HG02981 (cell line): ENCODE measurements at regions not wholly inside any gene's neighbourhood (a gene's known extent, or its start where the extent isn't known, plus 50 kb on each side); places are given as distances from the start of the nearest gene placed in this dataset.

ENCODE experiments used
- ATAC-seq: cut with Tn5 transposase; IDR thresholded peaks from one replicate; pipeline ENCODE4 v1.9.1; 2021; ENCODE audit warnings: mild to moderate bottlenecking, moderate library complexity; ENCODE audit not compliant: unreplicated experiment

- ATAC-seq = no peak
Measured at GRCh38 chr9:119839888-119840287, 470.7 kb upstream of the BRINP1 start.

DNA sequence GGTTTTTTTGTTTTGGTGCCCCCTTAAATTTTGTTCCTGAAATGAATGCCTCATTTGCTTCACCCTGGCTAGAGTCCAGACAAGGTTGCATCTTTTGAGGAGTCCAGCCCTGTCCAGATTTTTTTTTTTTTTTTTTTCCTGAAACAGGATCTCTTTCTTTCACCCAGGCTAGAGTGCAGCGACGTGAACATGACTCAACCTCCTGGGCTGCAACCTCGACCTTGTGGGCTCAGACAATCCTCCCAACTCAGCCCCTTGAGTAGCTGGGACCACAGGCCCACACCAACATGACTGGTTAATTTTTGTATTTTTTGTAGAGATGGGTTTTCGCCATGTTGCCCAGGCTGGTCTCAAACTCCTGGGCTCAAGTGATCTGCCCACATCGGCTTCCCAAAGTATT lies 469.0 kb upstream of the BRINP1 start:
- ATAC-seq = no peak

- ATAC-seq = no peak
Measured at GRCh38 chr9:119836036-119836435, 466.8 kb upstream of the BRINP1 start.

- ATAC-seq = no peak
Measured at GRCh38 chr9:119834064-119834620, 464.9 kb upstream of the BRINP1 start.

DNA sequence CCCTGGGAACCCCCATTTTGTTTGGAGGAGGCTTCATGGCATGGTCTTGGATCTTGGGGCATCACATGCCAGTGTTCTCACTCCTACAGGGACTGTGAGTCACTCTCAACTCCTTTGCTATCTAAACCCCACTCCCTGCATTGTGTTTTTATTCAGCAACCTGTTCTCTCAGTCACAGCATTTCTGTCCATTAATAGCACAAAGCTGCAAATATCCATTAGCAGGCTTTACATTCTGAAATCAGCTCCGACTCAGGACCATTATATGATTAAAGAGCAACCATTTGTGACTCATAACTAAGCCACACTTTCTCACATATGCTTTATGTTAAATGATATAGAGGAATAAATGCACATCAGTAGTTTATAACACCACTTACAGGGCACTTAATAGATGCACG lies 462.1 kb upstream of the BRINP1 start:
- ATAC-seq = no peak

DNA sequence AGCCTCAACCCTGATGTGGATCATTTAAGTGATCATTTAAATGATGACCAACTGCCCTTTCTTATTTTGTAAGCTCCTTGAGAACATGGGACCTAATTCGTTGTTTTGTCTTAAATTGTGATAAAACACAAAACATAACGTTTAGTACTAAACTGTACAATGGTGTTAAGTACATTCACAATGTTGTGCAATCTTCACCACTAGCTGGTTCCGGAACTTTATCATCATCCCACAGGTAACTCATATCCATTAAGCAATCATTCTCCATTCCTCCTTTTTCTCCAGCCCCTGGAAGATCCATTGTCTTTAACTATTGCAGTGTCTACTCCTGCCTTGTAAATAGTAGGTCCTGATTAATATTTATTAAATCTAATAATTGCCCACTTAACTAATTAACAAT lies 460.5 kb upstream of the BRINP1 start:
- ATAC-seq = no peak

DNA sequence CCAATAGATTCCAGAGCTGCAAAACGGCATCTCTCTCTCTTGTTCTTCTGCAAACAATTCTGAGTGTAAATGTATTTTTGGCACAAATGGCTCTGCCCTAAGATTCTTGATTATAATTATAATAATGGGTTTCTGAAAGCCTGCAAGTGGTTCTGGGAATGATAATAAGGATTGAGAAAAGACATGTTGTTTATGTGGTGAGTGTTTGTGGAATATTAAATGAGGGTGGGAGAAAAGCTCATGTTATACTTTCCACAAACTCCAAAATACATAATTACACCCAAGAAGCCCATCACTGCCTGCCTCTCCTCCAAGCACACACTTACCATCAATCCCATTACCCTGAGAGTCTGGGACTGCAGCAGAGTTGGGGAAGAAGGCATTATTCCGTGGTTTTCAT lies 460.0 kb upstream of the BRINP1 start:
- no peak for ATAC-seq

DNA sequence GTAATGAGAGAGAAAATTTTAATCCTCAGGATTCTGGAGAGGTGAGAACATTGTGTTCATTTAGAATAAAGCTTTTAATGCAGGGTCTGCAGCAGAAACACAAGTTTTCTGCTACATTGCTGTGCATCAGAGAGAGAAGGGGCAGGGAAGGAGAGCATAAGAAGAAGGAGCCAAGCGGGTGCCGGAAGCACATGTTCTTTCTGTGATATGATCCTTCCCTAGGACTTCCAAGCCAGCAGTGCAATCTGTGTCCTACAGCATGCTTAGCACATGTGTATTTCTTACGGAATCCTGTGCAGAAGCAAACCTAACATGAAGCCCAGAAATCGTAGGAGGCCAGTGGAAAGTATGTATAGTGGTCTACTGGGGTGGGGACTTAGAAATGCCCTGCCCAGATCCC lies 458.3 kb upstream of the BRINP1 start:
- no peak for ATAC-seq

DNA sequence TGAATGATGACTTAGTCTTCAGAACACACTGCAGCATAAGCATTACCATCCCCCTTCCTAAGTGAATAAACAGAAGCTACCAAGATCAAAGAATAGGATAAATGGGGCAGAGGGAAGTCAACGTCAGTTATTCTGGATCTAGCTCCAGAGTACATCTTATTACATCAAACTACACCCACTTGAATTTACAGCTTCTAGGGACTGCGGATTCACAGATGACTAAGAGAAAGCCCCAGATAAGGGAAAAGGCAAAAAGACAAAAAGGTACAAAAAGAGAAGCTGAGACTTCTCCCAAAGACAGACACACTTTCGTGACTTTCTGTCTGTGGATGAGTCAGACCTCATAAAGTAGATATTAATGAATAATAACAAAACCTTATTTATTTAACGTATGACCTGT lies 457.9 kb upstream of the BRINP1 start:
- no peak for ATAC-seq

DNA sequence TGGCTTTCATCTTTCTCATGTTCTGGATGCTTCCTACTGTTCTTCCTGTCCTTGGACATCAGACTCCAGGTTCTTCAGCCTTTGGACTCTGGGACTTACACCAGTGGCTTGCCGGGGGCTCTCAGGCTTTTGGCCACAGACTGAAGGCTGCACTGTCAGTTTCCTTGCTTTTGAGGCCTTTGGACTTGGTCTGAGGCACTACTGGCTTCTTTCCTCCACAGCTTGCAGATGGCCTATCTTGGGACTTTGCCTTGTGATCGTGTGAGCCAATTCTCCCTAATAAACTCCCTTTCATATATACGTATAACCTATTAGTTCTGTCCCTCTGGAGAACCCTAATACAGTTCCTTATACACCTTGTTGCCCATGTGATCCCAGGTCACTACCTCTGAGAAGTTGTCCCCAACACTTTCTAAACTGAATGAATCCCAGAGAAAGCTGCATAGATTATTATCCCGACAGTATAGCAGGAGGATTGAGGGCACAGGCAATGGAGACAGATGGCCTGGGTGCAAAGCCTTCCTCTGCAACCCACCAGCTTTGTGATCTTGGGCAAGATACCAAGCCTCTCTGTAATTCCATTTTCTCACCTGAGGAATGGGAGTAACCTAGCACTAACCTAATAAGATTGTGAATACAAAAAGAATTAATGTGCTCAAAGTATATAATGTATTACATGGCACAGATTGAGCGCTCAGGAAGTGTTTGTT lies 449.6 kb upstream of the BRINP1 start:
- no peak for ATAC-seq

- no peak for ATAC-seq
Measured at GRCh38 chr9:119810645-119811429, 441.6 kb upstream of the BRINP1 start.

DNA sequence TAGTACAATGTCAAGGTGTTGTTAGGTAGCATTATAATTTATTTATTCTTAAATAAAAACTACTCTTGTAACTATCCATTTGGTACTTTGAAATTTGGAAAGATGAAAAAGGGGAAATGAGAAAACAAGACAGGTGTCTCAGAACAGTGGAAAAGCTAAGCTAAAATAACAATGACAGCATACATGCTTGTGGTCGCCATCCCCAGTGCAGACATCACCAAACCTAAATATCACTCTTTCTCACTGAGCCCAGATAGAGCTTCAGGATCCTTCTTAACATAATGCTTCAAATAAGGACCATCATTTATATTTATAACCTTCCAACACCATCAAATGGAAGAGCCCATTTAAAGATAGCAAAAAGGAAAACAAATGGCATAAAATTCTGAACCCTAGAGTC lies 434.4 kb upstream of the BRINP1 start:
- no peak for ATAC-seq

DNA sequence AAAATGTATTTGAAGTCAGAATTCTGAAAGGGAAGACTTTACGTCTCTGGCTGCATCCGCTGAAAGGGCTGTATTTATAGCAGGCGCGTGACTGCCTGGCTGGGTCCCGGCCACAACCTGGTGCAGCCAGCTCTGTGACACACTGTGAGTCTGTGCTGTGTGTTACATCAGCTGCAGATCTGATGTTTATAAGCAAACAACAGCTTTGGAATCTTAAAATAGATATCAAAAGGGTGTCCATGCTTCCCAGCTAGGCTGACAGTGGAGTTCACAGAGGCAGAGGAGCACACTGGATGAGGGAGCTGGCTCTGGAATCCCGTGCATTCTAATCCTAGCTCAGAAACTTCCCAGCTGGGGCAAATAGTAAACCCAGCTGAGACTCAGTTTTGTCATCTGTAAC lies 433.4 kb upstream of the BRINP1 start:
- no peak for ATAC-seq

DNA sequence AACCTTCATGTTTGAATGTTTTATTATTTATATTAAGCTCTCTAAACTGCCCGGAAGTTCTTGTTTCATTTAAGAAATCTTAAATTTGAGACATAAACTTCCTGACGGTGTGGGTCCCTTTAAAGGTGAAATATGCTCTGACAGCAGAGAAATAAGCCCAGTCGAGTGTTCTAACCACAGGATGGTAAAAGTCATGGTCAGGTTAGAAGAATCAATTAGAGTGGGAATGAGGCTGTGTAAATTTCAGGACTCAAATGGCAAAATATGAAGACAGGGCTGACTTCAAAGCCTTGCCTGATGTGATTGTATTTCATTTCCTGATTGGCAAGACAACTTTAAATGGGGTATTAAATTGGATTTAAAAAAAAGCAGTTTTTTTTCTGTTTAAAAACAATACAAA lies 432.9 kb upstream of the BRINP1 start:
- no peak for ATAC-seq

DNA sequence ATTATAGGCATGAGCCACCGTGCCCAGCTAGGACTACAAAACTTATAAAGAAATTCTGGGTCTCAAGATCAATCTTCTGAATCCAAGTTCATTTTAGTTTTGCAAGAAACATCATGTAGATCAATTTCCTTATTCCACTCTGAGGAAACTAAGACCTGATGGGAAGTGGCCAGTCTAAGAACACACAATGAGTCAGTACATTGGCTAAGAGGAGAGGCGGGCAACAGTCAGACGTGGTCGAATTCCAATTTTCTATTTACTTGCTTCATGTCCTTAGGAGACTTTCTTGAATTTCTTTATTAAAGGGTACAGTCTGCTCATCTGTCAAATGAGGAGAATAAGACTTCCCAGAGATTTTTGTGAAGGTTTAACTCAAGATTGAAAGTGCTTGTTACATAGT lies 432.1 kb upstream of the BRINP1 start:
- no peak for ATAC-seq

GRCh38 chr9:119795395-119795794 lies 426.2 kb upstream of the BRINP1 start:
- no peak for ATAC-seq

DNA sequence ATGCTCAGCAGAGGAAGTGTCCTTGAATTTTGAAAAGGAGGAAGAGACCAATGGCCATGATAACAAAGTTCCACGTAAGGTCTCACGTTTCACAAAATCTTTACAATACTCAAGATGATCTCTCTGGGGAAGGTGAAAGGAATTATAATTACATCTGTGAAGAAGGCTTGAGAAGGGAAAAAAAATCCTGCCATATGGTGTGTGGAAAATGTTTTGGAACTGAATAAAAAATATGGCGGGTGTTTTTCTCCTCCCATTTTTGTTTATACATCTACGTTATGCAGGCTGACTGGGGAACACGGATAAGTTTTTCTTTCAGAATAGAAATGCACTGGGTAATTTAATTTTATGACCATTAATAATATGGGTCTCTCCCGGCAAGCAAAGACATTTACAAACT lies 425.6 kb upstream of the BRINP1 start:
- no peak for ATAC-seq

- ATAC-seq = no peak
Measured at GRCh38 chr9:119793218-119793617, 424.0 kb upstream of the BRINP1 start.

- no peak for ATAC-seq
Measured at GRCh38 chr9:119792242-119792641, 423.0 kb upstream of the BRINP1 start.

DNA sequence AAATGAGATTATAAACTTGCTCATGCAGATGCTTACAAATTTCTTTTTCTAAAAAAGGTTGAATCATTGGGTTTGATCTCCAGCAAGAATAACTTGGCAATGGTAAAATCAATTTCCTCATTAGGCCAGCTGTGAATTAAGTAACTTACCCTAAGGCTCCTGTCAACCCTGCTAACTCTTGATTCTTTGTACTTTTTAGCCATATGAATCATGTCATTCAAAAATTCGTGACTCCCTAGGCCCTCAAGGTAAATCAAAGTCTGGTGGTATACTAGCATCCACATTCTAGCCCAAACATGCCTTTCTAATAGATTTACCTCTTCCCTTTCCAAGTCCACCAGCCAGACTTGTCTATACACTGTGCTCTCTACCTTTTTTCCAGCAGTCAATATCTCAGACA lies 420.8 kb upstream of the BRINP1 start:
- no peak for ATAC-seq

DNA sequence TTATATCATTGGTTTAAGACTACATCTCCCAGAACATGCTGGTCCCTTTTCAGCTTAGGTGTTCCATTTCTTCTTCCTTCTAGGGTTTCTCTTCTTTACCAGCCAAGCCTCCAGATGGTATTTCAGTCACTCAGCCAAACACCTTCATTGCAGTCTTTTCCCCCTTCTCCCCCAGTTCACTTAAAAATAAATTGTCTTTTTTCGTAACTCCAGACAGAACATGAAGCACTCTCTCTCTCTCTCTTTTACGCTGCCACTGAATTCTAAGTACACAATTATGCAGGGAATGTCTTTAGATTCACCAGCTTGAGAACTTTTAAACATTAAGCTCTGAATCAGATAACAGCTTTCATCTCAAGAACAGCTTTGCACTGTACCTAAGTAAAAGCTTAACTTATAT lies 419.7 kb upstream of the BRINP1 start:
- ATAC-seq = no peak

DNA sequence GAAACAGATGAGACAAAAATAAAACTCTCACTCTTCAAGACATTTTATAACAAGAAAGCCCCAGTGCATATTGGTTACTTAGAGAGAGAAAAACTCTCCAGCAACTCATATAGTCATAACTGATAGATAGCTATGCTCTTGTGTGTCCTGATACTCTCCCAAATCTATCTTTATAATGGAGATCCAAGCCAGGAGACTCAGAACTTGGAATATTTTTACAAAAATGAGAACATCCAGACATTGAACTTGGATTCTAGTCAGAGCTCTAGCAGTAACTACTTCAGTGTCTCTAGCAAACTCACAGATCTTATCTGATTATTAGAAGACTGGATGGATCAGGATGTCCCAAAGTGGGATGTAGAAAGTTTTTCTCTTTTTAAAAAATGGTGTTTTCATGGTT lies 412.7 kb upstream of the BRINP1 start:
- no peak for ATAC-seq
